HG03575 (cell line): ENCODE measurements at regions not wholly inside any gene's neighbourhood (a gene's known extent, or its start where the extent isn't known, plus 50 kb on each side); places are given as distances from the start of the nearest gene placed in this dataset.
"Not testable (repeated sequence)": the region's sequence is repeated elsewhere in the genome, so short reads cannot be mapped to it uniquely, and the experiment has no call there.

Source experiments
- ATAC-seq: cut with Tn5 transposase; IDR thresholded peaks from one replicate; pipeline ENCODE4 v1.9.1; 2021; ENCODE audit not compliant: unreplicated experiment, insufficient number of reproducible peaks, low FRiP score; ENCODE audit errors: extremely low read depth

- ATAC-seq = no peak
These were observed 1184.4 kb upstream of the ADGRB3 start for GRCh38 chr6:67450641-67451040.

GRCh38 chr6:67449602-67450001 lies 1185.5 kb upstream of the ADGRB3 start:
- no peak for ATAC-seq

- no peak for ATAC-seq
These were observed 1202.0 kb upstream of the ADGRB3 start for GRCh38 chr6:67433124-67433523.

- ATAC-seq = no peak
These were observed 1204.0 kb upstream of the ADGRB3 start for GRCh38 chr6:67431076-67431475.

- not testable (repeated sequence) for ATAC-seq
These were observed 1208.4 kb upstream of the ADGRB3 start for GRCh38 chr6:67426686-67427085.

GRCh38 chr6:67412035-67412434 lies 1223.0 kb upstream of the ADGRB3 start:
- ATAC-seq = no peak

GRCh38 chr6:67411036-67411435 lies 1224.0 kb upstream of the ADGRB3 start:
- no peak for ATAC-seq

GRCh38 chr6:67394254-67394653 lies 1240.8 kb upstream of the ADGRB3 start:
- ATAC-seq = no peak

- no peak for ATAC-seq
These were observed 1241.7 kb upstream of the ADGRB3 start for GRCh38 chr6:67393356-67393755.

GRCh38 chr6:67391955-67392354 lies 1243.1 kb upstream of the ADGRB3 start:
- no peak for ATAC-seq

GRCh38 chr6:67369679-67370078 lies 1265.4 kb upstream of the ADGRB3 start:
- no peak for ATAC-seq

GRCh38 chr6:67362976-67363375 lies 1272.1 kb upstream of the ADGRB3 start:
- ATAC-seq = no peak

GRCh38 chr6:67361264-67361663 lies 1273.8 kb upstream of the ADGRB3 start:
- ATAC-seq = no peak

- no peak for ATAC-seq
These were observed 1276.8 kb upstream of the ADGRB3 start for GRCh38 chr6:67358241-67358640.

GRCh38 chr6:67353861-67354260 lies 1281.2 kb upstream of the ADGRB3 start:
- no peak for ATAC-seq

GRCh38 chr6:67352717-67353116 lies 1282.4 kb upstream of the ADGRB3 start:
- no peak for ATAC-seq

- no peak for ATAC-seq
These were observed 1284.4 kb upstream of the ADGRB3 start for GRCh38 chr6:67350729-67351128.

GRCh38 chr6:67345946-67346345 lies 1289.1 kb upstream of the ADGRB3 start:
- ATAC-seq = no peak

GRCh38 chr6:67336014-67336413 lies 1299.1 kb upstream of the ADGRB3 start:
- ATAC-seq = no peak

GRCh38 chr6:67331304-67331703 lies 1303.8 kb upstream of the ADGRB3 start:
- no peak for ATAC-seq

- no peak for ATAC-seq
These were observed 1306.8 kb upstream of the ADGRB3 start for GRCh38 chr6:67328269-67328668.
